CD14-positive monocyte (primary cell): ENCODE measurements at regions not wholly inside any gene's neighbourhood (a gene's known extent, or its start where the extent isn't known, plus 50 kb on each side); places are given as distances from the start of the nearest gene placed in this dataset.

Experiments used
- DNase-seq, 3 donors: peaks; one replicate each; pipeline ENCODE4 v3.0.0-alpha.2; 2011 to 2022
- H2AFZ ChIP-seq: 2 replicates; pipeline ENCODE4 v1.6.0; 2012; ENCODE audit warnings: mild to moderate bottlenecking, low read depth, low read length, inconsistent platforms; ENCODE audit not compliant: insufficient read depth, poor library complexity, severe bottlenecking
- H3K27ac ChIP-seq, 2 donors: 1 replicate in 1 of 2; 2 replicates in 1 of 2; pipeline ENCODE4 v1.5.1; 2012 to 2013; ENCODE audit warnings: low read length in 2 of 2, control low read depth in 1 of 2, inconsistent platforms in 1 of 2, low read depth in 1 of 2, mild to moderate bottlenecking in 1 of 2
- H3K27me3 ChIP-seq, 2 donors: one replicate each; pipeline versions ENCODE4 v1.6.0 to v1.6.1; 2011 to 2013; ENCODE audit warnings: low read length in 2 of 2; ENCODE audit not compliant: control insufficient read depth in 2 of 2, insufficient read depth in 2 of 2
- H3K36me3 ChIP-seq, 2 donors: replicated peaks in 1 of 2; 1 replicate in 1 of 2; 2 replicates in 1 of 2; pipeline versions ENCODE4 v1.5.1 to v1.6.1; 2012 to 2013; ENCODE audit warnings: low read length in 2 of 2, control low read depth in 1 of 2, inconsistent platforms in 1 of 2, mild to moderate bottlenecking in 1 of 2; ENCODE audit not compliant: insufficient read depth in 2 of 2, control insufficient read depth in 1 of 2
- H3K4me1 ChIP-seq, 2 donors: 1 replicate in 1 of 2; 2 replicates in 1 of 2; pipeline versions ENCODE4 v1.5.1 to v1.6.1; 2012 to 2013; ENCODE audit warnings: low read length in 2 of 2, control low read depth in 1 of 2, inconsistent platforms in 1 of 2, mild to moderate bottlenecking in 1 of 2, moderate library complexity in 1 of 2; ENCODE audit not compliant: insufficient read depth in 2 of 2, control insufficient read depth in 1 of 2
- H3K4me2 ChIP-seq: replicated peaks from 2 replicates; pipeline ENCODE3; 2012; ENCODE audit warnings: low read length, moderate library complexity, mild to moderate bottlenecking; ENCODE audit not compliant: poor library complexity, severe bottlenecking; ENCODE audit errors: extremely low read depth
- H3K4me3 ChIP-seq, 3 experiments: fragments of 200-600 bp in 1 of 3; sonication (generic) in 1 of 3; replicated peaks in 1 of 3; 1 replicate in 2 of 3; 2 replicates in 1 of 3; pipeline ENCODE4 v1.5.1; 2011 to 2013; ENCODE audit warnings: low read length in 3 of 3, mild to moderate bottlenecking in 3 of 3, control low read depth in 2 of 3, low read depth in 2 of 3, inconsistent platforms in 1 of 3, moderate library complexity in 1 of 3
- H3K79me2 ChIP-seq: 2 replicates; pipeline ENCODE4 v1.6.0; 2012; ENCODE audit warnings: mild to moderate bottlenecking, control low read depth, inconsistent platforms, low read length, moderate library complexity; ENCODE audit not compliant: insufficient read depth
- H3K9ac ChIP-seq: 2 replicates; pipeline ENCODE4 v1.6.0; 2017; ENCODE audit warnings: low read length, mild to moderate bottlenecking; ENCODE audit not compliant: insufficient read depth, poor library complexity, severe bottlenecking
- H3K9me3 ChIP-seq, 2 donors: replicated peaks in 1 of 2; 1 replicate in 1 of 2; 2 replicates in 1 of 2; pipeline versions ENCODE4 v1.5.1 to v1.6.1; 2012 to 2013; ENCODE audit warnings: low read length in 2 of 2, control low read depth in 1 of 2; ENCODE audit not compliant: control insufficient read depth in 1 of 2, insufficient read depth in 1 of 2
- H4K20me1 ChIP-seq: 2 replicates; pipeline ENCODE4 v1.6.0; 2012; ENCODE audit warnings: mild to moderate bottlenecking, low read length, control low read depth, moderate library complexity; ENCODE audit not compliant: insufficient read depth
- H3K27ac Mint-ChIP-seq, 7 donors: one replicate each; pipeline ENCODE4 v1.8.0; 2020; ENCODE audit warnings: mild to moderate bottlenecking in 7 of 7, mixed read lengths in 7 of 7, moderate library complexity in 6 of 7, inconsistent platforms in 2 of 7
- H3K27me3 Mint-ChIP-seq, 3 donors: one replicate each; pipeline ENCODE4 v1.8.0; 2021 to 2022; ENCODE audit warnings: low read depth in 3 of 3, mild to moderate bottlenecking in 3 of 3, mixed read lengths in 3 of 3, moderate library complexity in 3 of 3, inconsistent platforms in 1 of 3
- H3K36me3 Mint-ChIP-seq, 2 donors: one replicate each; pipeline ENCODE4 v1.8.0; 2020; ENCODE audit warnings: mixed read lengths in 2 of 2, inconsistent platforms in 1 of 2, mild to moderate bottlenecking in 1 of 2
- H3K4me1 Mint-ChIP-seq: one replicate; pipeline ENCODE4 v1.8.0; 2020; ENCODE audit warnings: mild to moderate bottlenecking, mixed read lengths
- H3K4me3 Mint-ChIP-seq, 2 donors: one replicate each; pipeline ENCODE4 v1.8.0; 2020; ENCODE audit warnings: mild to moderate bottlenecking in 2 of 2, mixed read lengths in 2 of 2, moderate library complexity in 1 of 2
- H3K9me3 Mint-ChIP-seq, 7 donors: one replicate each; pipeline ENCODE4 v1.8.0; 2020 to 2022; ENCODE audit warnings: mixed read lengths in 7 of 7, mild to moderate bottlenecking in 6 of 7, moderate library complexity in 6 of 7, inconsistent platforms in 2 of 7
- WGBS: methylation state at CpG from one replicate; pipeline ENCODE4 v1.1.5; 2013; ENCODE audit warnings: missing lambda C conversion rate; ENCODE audit not compliant: insufficient coverage; 5-methylcytosine and 5-hydroxymethylcytosine counted together
- intact Hi-C, 2 donors: fragments of 100-400 bp; cut with micrococcal nuclease; formaldehyde crosslinking; loops; one replicate each; pipeline versions ENCODE4 v1.15.0 to v1.15.1; 2023
- TF ChIP-seq, protein P1 (sequence below): fragments of 200-600 bp; IDR thresholded peaks from one replicate; pipeline ENCODE4 v1.8.0; 2022; ENCODE audit warnings: antibody characterized with exemption, mild to moderate bottlenecking

DNA sequence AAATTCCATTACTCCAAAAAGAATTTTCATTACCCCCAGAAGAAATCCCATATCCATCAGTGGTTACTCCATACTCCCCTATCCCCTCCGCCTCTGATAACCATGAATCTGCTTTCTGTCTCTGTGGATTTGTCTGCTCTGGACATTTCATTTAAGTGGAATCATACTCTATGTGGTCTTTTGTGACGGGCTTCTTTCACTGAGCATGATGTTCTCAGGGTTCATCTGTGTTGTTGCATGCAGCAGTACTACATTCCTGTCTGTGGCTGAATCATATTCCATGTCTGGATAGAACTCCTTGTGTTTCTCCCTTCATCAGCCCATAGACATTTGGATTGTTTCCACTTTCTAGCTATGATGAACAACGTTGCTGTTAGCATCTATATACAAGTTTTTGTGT is 59.5 kb upstream of the IRX3 start:
- H3K9me3 Mint-ChIP-seq: peaks cover 0 to 9% (median 5%) of the 10 kb centered on the region in 7 donors
- Histone ChIP-seq H3K79me2 (no peaks in the 10 kb centered on the region), H3K4me3 (no peak overlapping the region), H3K27me3 (peaks cover 0 to 2% of the 10 kb centered on the region in 2 donors), H3K4me2 (no peak overlapping the region), H2AFZ (no peak overlapping the region), H3K36me3 (no peaks in the 10 kb centered on the region), H3K4me1 (no peaks in the 10 kb centered on the region), H4K20me1 (no peaks in the 10 kb centered on the region), H3K9ac (no peak overlapping the region), H3K27ac (no peak overlapping the region), H3K9me3 (no peaks in the 10 kb centered on the region)
- peaks cover 9 to 13% (median 11%) of the 10 kb centered on the region in 3 donors for H3K27me3 Mint-ChIP-seq
- H3K27ac Mint-ChIP-seq: no peak overlapping the region
- WGBS: 75% methylated on average over 1 of the region's 3 CpGs
- no peaks in the 10 kb centered on the region for H3K4me1 Mint-ChIP-seq
- TF ChIP-seq, protein P1, sequence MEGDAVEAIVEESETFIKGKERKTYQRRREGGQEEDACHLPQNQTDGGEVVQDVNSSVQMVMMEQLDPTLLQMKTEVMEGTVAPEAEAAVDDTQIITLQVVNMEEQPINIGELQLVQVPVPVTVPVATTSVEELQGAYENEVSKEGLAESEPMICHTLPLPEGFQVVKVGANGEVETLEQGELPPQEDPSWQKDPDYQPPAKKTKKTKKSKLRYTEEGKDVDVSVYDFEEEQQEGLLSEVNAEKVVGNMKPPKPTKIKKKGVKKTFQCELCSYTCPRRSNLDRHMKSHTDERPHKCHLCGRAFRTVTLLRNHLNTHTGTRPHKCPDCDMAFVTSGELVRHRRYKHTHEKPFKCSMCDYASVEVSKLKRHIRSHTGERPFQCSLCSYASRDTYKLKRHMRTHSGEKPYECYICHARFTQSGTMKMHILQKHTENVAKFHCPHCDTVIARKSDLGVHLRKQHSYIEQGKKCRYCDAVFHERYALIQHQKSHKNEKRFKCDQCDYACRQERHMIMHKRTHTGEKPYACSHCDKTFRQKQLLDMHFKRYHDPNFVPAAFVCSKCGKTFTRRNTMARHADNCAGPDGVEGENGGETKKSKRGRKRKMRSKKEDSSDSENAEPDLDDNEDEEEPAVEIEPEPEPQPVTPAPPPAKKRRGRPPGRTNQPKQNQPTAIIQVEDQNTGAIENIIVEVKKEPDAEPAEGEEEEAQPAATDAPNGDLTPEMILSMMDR: no peak
- intact Hi-C loops: no loop called here
- H3K36me3 Mint-ChIP-seq: no peaks in the 10 kb centered on the region
- no peak for DNase-seq
- no peak overlapping the region for H3K4me3 Mint-ChIP-seq

DNA sequence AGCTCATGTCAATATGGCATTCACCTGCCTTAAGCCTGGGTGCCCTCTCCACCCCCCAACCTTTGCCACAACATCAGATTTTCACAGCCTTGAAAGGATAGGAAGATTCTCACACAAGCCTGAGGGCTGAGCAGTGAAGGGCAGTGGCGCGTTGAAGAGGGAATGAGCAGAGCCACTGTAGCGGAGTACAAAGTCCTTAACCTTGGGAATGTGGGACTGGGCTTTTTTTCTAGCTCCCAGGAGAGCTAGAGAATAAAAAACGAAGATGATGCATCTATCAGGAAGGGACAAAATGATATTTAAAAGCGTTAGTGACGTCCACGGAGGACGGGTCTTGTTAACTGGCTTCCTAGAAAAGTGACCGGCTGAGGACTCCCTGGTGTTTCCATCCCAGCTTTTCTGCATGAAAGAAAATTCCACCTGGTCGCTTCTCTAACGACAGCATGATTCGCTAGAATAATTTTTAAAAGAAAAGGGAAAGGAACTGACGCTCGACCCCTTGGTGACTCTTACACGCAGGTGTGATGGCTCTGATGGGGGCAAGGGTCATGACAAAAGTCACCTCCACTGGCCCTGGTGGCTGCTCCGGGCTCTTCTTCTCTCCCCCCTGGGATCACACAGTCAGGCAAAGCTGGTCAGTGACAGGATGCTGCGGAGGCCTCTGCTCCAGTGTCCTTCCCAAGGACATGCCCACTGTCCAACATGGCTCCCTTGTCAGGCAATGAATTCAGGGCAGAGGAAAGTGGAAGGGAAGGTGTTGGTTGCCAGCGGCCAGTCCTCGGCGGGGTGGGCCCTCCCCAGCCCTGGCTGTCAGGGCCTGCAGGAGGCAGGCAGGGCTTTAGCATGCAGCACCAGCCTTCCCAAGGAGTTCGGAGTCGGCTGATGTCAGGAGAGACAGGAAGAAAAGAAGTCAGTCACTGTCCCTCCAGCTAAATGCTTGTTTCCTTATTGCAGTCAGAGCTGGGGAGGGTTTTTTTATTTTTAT is 58.4 kb upstream of the IRX3 start:
- no peak overlapping the region for H3K27ac Mint-ChIP-seq
- H3K4me1 Mint-ChIP-seq: no peaks in the 10 kb centered on the region
- H3K4me2 ChIP-seq: no peak overlapping the region
- no peak overlapping the region for H3K9ac ChIP-seq
- no peak for DNase-seq
- H3K36me3 Mint-ChIP-seq: no peaks in the 10 kb centered on the region
- intact Hi-C loops: no loop called here
- TF ChIP-seq, protein P1: no peak
- peaks cover 0 to 7% (median 4%) of the 10 kb centered on the region in 7 donors for H3K9me3 Mint-ChIP-seq
- no peaks in the 10 kb centered on the region for H3K4me1 ChIP-seq
- H3K9me3 ChIP-seq: no peaks in the 10 kb centered on the region
- no peak overlapping the region for H3K4me3 Mint-ChIP-seq
- 79% methylated on average over 19 of the region's 22 CpGs for WGBS
- H3K4me3 ChIP-seq: no peak overlapping the region
- no peak overlapping the region for H2AFZ ChIP-seq
- no peaks in the 10 kb centered on the region for H3K36me3 ChIP-seq
- H3K27me3 ChIP-seq: no peaks in the 10 kb centered on the region
- no peaks in the 10 kb centered on the region for H4K20me1 ChIP-seq
- no peaks in the 10 kb centered on the region for H3K79me2 ChIP-seq
- peaks cover 12 to 18% (median 12%) of the 10 kb centered on the region in 3 donors for H3K27me3 Mint-ChIP-seq
- H3K27ac ChIP-seq: no peak overlapping the region
